IMR-90 (cell line): ENCODE measurements at regions not wholly inside any gene's neighbourhood (a gene's known extent, or its start where the extent isn't known, plus 50 kb on each side); places are given as distances from the start of the nearest gene placed in this dataset.

Experiments used
- ATAC-seq: fragments of 200-7000 bp; cut with Tn5 transposase; 2 replicates; pipeline ENCODE4 v1.9.1; 2020; ENCODE audit warnings: low read depth, mild to moderate bottlenecking, moderate library complexity
- BruUV-seq: library from RNA; stranded (reverse); fragments of 400-500 nt; replicated peaks from 2 replicates; lab custom pipeline; 2021; lab: Mats Ljungman, UMichigan
- CTCF ChIA-PET: fragments of 300-600 bp; formaldehyde crosslinking; extraction: SDS; loops from one replicate; lab custom pipeline; 2021; ENCODE audit warnings: antibody characterized with exemption; lab: Yijun Ruan, JAX
- POLR2A ChIA-PET: fragments of 300-600 bp; sonication (Branson Sonifier 250); formaldehyde crosslinking; loops from one replicate; lab custom pipeline; 2022; ENCODE audit warnings: antibody characterized with exemption; ENCODE audit not compliant: unreplicated experiment; lab: Charles Lee
- DNase-seq: peaks from one replicate; pipeline ENCODE4 v3.0.0; 2013
- H2AFZ ChIP-seq: replicated peaks from 2 replicates; pipeline ENCODE3; 2013; ENCODE audit warnings: low read length, mild to moderate bottlenecking; ENCODE audit not compliant: poor library complexity
- H2AK5ac ChIP-seq: 2 replicates; pipeline ENCODE4 v1.6.1; 2013; ENCODE audit warnings: low read depth, low read length, inconsistent platforms
- H2AK9ac ChIP-seq: replicated peaks from 2 replicates; pipeline ENCODE3; 2013; ENCODE audit warnings: mild to moderate bottlenecking, low read depth, low read length, moderate library complexity; ENCODE audit not compliant: poor library complexity
- H2BK120ac ChIP-seq: 2 replicates; pipeline ENCODE4 v1.6.1; 2013; ENCODE audit warnings: low read depth, low read length, inconsistent platforms
- H2BK15ac ChIP-seq: 3 replicates; pipeline ENCODE4 v1.6.1; 2013; ENCODE audit warnings: low read depth, low read length, inconsistent platforms
- H2BK20ac ChIP-seq: 2 replicates; pipeline ENCODE4 v1.6.1; 2013; ENCODE audit warnings: low read depth, mild to moderate bottlenecking, inconsistent platforms, low read length, moderate library complexity
- H2BK5ac ChIP-seq: 2 replicates; pipeline ENCODE4 v1.6.1; 2013; ENCODE audit warnings: mild to moderate bottlenecking, low read depth, low read length, inconsistent platforms; ENCODE audit not compliant: poor library complexity, severe bottlenecking
- H3K14ac ChIP-seq: replicated peaks from 2 replicates; pipeline ENCODE4 v1.6.1; 2013; ENCODE audit warnings: low read depth, low read length, inconsistent platforms
- H3K18ac ChIP-seq: 2 replicates; pipeline ENCODE4 v1.6.1; 2013; ENCODE audit warnings: low read depth, low read length, control low read depth
- H3K23ac ChIP-seq: 2 replicates; pipeline ENCODE4 v1.6.1; 2013; ENCODE audit warnings: low read depth, low read length, inconsistent platforms
- H3K27ac ChIP-seq: 2 replicates; pipeline ENCODE4 v1.5.1; 2013; ENCODE audit warnings: mild to moderate bottlenecking, control low read depth, low read length; ENCODE audit not compliant: insufficient read depth
- H3K27me3 ChIP-seq: 2 replicates; pipeline ENCODE4 v1.6.1; 2013; ENCODE audit warnings: low read length; ENCODE audit not compliant: control insufficient read depth, insufficient read depth
- H3K36me3 ChIP-seq: 2 replicates; pipeline ENCODE4 v1.6.1; 2013; ENCODE audit warnings: low read length, mixed read lengths; ENCODE audit not compliant: control insufficient read depth, insufficient read depth
- H3K4ac ChIP-seq: 2 replicates; pipeline ENCODE4 v1.6.1; 2013; ENCODE audit warnings: low read depth, low read length, inconsistent platforms
- H3K4me1 ChIP-seq: 2 replicates; pipeline ENCODE4 v1.6.1; 2013; ENCODE audit warnings: low read length, mixed read lengths; ENCODE audit not compliant: control insufficient read depth, insufficient read depth
- H3K4me2 ChIP-seq: 2 replicates; pipeline ENCODE4 v1.6.1; 2013; ENCODE audit warnings: low read depth, mild to moderate bottlenecking, control low read depth, low read length, moderate library complexity
- H3K4me3 ChIP-seq: 2 replicates; pipeline ENCODE4 v1.5.1; 2013; ENCODE audit warnings: low read depth, mild to moderate bottlenecking, control low read depth, low read length, moderate library complexity; ENCODE audit not compliant: insufficient read depth
- H3K56ac ChIP-seq: 2 replicates; pipeline ENCODE4 v1.6.1; 2013; ENCODE audit warnings: low read length, inconsistent platforms; ENCODE audit not compliant: insufficient read depth; ENCODE audit errors: extremely low read depth
- H3K79me1 ChIP-seq, 2 experiments: 2 replicates each; pipeline ENCODE4 v1.6.1; 2013; ENCODE audit warnings: low read length in 2 of 2, inconsistent platforms in 1 of 2, low read depth in 1 of 2
- H3K9ac ChIP-seq: 2 replicates; pipeline ENCODE4 v1.6.1; 2013; ENCODE audit warnings: low read depth, low read length, control low read depth
- H3K9me1 ChIP-seq: 2 replicates; pipeline ENCODE4 v1.6.1; 2013; ENCODE audit warnings: low read length, inconsistent platforms; ENCODE audit not compliant: insufficient read depth
- H3K9me3 ChIP-seq: 2 replicates; pipeline ENCODE4 v1.6.1; 2013; ENCODE audit warnings: low read length; ENCODE audit not compliant: control insufficient read depth, insufficient read depth
- H4K20me1 ChIP-seq: 2 replicates; pipeline ENCODE4 v1.6.1; 2013; ENCODE audit warnings: low read length, inconsistent platforms; ENCODE audit not compliant: insufficient read depth
- H4K5ac ChIP-seq: 2 replicates; pipeline ENCODE4 v1.6.1; 2013; ENCODE audit warnings: mild to moderate bottlenecking, low read depth, low read length, control low read depth
- H4K8ac ChIP-seq, 2 experiments: 2 replicates each; pipeline ENCODE4 v1.6.1; 2013; ENCODE audit warnings: low read depth in 2 of 2, low read length in 2 of 2, control low read depth in 1 of 2, inconsistent platforms in 1 of 2
- H4K91ac ChIP-seq: 2 replicates; pipeline ENCODE4 v1.6.1; 2013; ENCODE audit warnings: low read depth, low read length, inconsistent platforms; ENCODE audit not compliant: insufficient read depth
- FOS ChIP-seq: fragments of 150-350 bp; IDR thresholded peaks from 2 replicates; pipeline ENCODE4 v1.6.1; 2016; ENCODE audit warnings: low read depth, low read length
- MXI1 ChIP-seq: IDR thresholded peaks from 2 replicates; pipeline ENCODE4 v1.6.1; 2012; ENCODE audit warnings: low read depth, mild to moderate bottlenecking, low read length, moderate library complexity, borderline replicate concordance
- RAD21 ChIP-seq: IDR thresholded peaks from 2 replicates; pipeline ENCODE4 v1.6.1; 2012; ENCODE audit warnings: low read length, improper control_type of control experiment
- WGBS, 2 experiments: methylation state at CpG; one replicate each; pipeline versions ENCODE4 v1.1.5 to v1.1.7; 2013; ENCODE audit warnings: missing lambda C conversion rate in 2 of 2; ENCODE audit not compliant: insufficient read length in 1 of 2; ENCODE audit errors: extremely low coverage in 2 of 2; 5-methylcytosine and 5-hydroxymethylcytosine counted together
- dilution Hi-C: fragments of 300-500 bp; cut with HindIII; formaldehyde crosslinking; loops from one replicate; pipeline ENCODE4 v1.14.3; 2018; ENCODE audit warnings: low sequenced_read_pairs; ENCODE audit not compliant: unreplicated experiment
- in situ Hi-C: fragments of 300-500 bp; cut with MboI; formaldehyde crosslinking; loops from 3 replicates; pipeline ENCODE4 v1.14.3; 2019; ENCODE audit warnings: low sequenced_read_pairs, inconsistent platforms, mixed read lengths
- intact Hi-C: fragments of 100-400 bp; cut with micrococcal nuclease; formaldehyde crosslinking; loops from 2 replicates; pipeline ENCODE4 v1.10.0; 2022

GRCh38 chr2:120892967-120893667 is 157.4 kb downstream of the GLI2 start:
- Histone ChIP-seq H3K9me1 (peaks cover 32% of the 10 kb centered on the region), H2BK5ac (peak overlapping the region; percentile 22), H3K18ac (peak overlapping the region; percentile 16; the same call in 1 of the 2 replicates), H4K5ac (peak overlapping the region; percentile 14; the same call in 1 of the 2 replicates), H3K4me3 (peak overlapping the region; percentile 5; the same call in 1 of the 2 replicates), H4K91ac (0 out of 2 replicates have a peak overlapping the region, but pooled peaks have one; percentile 40), H3K56ac (no peak overlapping the region), H3K27me3 (no peaks in the 10 kb centered on the region), H3K23ac (0 out of 2 replicates have a peak overlapping the region, but pooled peaks have one; percentile 85), H4K20me1 (peaks cover 32% of the 10 kb centered on the region), H3K4me2 (peak overlapping the region; percentile 69), H3K79me1 (peaks cover 35 to 88% of the 10 kb centered on the region in 2 experiments), H2BK20ac (peak overlapping the region; percentile 64; the same call in 1 of the 2 replicates), H3K14ac (peak overlapping the region; percentile 40; the same call in 1 of the 2 replicates), H3K9ac (peak overlapping the region; percentile 38), H2BK15ac (no peak overlapping the region), H3K4ac (peak overlapping the region; percentile 75), H2AK9ac (no peak overlapping the region), H2BK120ac (no peak overlapping the region), H4K8ac (0 out of 4 replicates have a peak overlapping the region, but pooled peaks of 1 of the 2 experiments have one; percentile 20), H2AK5ac (peak overlapping the region; percentile 41), H3K27ac (peak overlapping the region; percentile 67), H2AFZ (no peak overlapping the region), H3K4me1 (peaks cover 17% of the 10 kb centered on the region), H3K36me3 (peaks cover 7% of the 10 kb centered on the region), H3K9me3 (no peaks in the 10 kb centered on the region)
- ATAC-seq: peak; percentile 84
- CTCF ChIA-PET: no interaction called here
- intact Hi-C loops (no loop called here), dilution Hi-C loops (no loop called here), in situ Hi-C loops (no loop called here)
- POLR2A ChIA-PET: interaction anchor here (0.7 kb wide), 1 partner anchor 182 kb away, joined by 13 read pairs; no protein-coding TSS in a partner anchor
- DNase-seq: peak; percentile 80
- TF ChIP-seq FOS (peak; percentile 41; the same call in 1 of the 2 replicates), RAD21 (0 out of 2 replicates have a peak, but pooled peaks have one; percentile 6), MXI1 (no peak)
- no CpG with 5 or more reads among the region's 11 CpGs for WGBS, 2 experiments
- no TSS peak for BruUV-seq
